ENCODE measurements at regions not wholly inside any gene's neighbourhood (a gene's known extent, or its start where the extent isn't known, plus 50 kb on each side); places are given as distances from the start of the nearest gene placed in this dataset.

DNA sequence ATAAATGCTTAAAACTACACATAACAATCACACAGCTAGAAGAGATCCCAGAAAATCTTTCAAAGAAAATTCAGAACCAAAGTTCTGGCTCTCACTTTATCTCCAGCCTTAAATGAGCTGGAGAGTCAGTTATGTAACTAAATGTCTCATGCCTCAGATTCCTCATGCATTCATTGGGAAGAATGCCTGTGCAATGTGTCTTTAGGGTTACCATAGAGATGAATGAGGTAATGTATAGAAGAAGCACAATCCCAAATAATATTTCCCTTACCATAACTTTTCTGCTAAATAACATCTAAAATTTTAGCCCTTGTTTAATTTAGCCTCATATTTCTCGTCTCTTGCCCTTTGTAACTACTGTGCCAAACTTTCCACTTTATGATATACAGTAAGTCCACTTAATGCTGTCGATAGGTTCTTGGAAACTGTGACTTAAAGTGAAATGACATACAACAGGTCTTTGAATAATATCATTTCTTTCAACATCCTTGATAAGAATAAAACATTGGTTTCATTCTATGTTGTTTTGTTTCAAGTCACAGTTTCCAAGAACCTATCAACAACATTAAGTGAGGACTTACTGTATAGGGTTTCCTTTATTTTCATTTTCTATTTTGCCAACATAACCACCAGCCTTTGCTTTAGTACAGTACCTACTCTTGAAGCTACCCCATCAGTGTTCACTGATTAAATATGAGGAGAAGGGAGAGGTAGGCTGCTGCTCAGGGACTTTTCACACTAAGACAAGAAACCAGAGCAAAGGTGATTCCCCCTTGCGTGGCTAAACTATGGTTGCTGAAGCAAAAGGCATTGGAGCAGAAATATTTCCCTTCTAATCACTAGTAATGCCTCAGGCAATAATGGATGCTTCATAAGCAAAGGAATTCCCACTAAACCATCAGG lies 295.7 kb upstream of the PTGER4 start:
- TF ChIP-seq, protein P1, sequence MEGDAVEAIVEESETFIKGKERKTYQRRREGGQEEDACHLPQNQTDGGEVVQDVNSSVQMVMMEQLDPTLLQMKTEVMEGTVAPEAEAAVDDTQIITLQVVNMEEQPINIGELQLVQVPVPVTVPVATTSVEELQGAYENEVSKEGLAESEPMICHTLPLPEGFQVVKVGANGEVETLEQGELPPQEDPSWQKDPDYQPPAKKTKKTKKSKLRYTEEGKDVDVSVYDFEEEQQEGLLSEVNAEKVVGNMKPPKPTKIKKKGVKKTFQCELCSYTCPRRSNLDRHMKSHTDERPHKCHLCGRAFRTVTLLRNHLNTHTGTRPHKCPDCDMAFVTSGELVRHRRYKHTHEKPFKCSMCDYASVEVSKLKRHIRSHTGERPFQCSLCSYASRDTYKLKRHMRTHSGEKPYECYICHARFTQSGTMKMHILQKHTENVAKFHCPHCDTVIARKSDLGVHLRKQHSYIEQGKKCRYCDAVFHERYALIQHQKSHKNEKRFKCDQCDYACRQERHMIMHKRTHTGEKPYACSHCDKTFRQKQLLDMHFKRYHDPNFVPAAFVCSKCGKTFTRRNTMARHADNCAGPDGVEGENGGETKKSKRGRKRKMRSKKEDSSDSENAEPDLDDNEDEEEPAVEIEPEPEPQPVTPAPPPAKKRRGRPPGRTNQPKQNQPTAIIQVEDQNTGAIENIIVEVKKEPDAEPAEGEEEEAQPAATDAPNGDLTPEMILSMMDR (IDR thresholded peaks at IDR 0.05; ENCODE audit: insufficient read depth, low read length, severe bottlenecking), result no peak
- Histone ChIP-seq H3K36me3 (ENCODE audit: control insufficient read depth, insufficient read depth, low read length) (no peaks in the 10 kb centered on the region), H3K4me3 (ENCODE audit: low read depth, low read length) (no peak overlapping the region), H3K27me3 (ENCODE audit: control insufficient read depth, insufficient read depth, low read length) (no peaks in the 10 kb centered on the region)
- FAIRE-seq (no peak), DNase-seq (ENCODE audit: low read depth) (peak; percentile 91)

DNA sequence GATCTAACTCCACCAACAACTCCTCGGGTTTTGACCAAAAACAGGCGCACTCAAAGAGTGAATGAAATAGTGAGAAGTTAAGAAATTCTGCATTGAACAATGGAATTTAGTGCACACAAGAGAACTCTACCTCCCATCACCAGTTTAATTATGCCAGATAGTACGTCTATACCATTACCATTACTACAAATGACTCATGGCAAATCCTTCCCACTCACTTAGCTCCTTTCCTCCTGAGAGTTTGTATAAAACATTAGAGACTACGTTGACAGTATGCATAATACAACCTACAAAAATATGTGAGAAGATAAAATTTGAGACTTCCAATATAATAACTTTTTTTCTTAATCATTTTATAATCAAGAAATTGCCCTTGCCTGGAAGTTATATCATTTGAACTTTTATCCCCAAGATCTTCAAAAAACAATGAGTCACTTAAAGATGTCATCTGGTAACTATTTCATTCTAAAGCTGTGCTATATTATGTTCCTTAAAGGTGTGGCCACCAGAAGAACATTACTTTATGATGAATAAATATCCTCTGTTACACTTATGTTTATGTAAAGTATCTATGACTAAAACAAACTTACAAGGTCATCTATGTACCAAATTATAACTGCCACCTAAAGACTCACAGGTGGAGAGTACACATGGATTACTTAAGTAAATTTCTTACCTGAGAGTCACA lies 297.9 kb upstream of the PTGER4 start:
- Histone ChIP-seq H3K4me3 (ENCODE audit: low read depth, low read length) (no peak overlapping the region), H3K27me3 (ENCODE audit: control insufficient read depth, insufficient read depth, low read length) (no peaks in the 10 kb centered on the region), H3K36me3 (ENCODE audit: control insufficient read depth, insufficient read depth, low read length) (no peaks in the 10 kb centered on the region)
- DNase-seq (ENCODE audit: low read depth) (peak; percentile 98), FAIRE-seq (no peak)
- TF ChIP-seq, protein P1 (IDR thresholded peaks at IDR 0.05; ENCODE audit: insufficient read depth, low read length, severe bottlenecking), result no peak

DNA sequence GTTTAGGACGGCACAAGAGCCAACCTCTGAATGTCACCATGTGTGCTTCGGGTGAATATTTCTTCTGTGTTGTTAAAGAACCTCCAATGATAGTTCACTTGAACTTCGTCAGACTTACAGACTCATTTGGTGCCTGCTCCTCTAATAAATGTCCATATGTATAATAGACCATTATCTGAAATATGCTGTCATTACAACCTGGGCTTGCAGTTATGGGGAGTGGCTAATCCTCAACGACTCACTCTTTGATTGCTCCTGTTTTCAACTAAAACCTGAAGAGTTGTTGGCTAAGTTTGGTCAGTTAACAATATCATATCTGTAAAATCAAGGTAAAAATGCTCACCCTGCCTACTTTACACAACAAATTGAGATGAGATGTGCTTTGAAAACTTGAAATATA lies 298.7 kb upstream of the PTGER4 start:
- no peaks in the 10 kb centered on the region for H3K27me3 ChIP-seq (ENCODE audit: control insufficient read depth, insufficient read depth, low read length)
- FAIRE-seq (peak; percentile 32), DNase-seq (ENCODE audit: low read depth) (peak; percentile 38)
- H3K36me3 ChIP-seq (ENCODE audit: control insufficient read depth, insufficient read depth, low read length), result no peaks in the 10 kb centered on the region
- TF ChIP-seq, protein P1 (IDR thresholded peaks at IDR 0.05; ENCODE audit: insufficient read depth, low read length, severe bottlenecking), result no peak
- no peak overlapping the region for H3K4me3 ChIP-seq (ENCODE audit: low read depth, low read length)

DNA sequence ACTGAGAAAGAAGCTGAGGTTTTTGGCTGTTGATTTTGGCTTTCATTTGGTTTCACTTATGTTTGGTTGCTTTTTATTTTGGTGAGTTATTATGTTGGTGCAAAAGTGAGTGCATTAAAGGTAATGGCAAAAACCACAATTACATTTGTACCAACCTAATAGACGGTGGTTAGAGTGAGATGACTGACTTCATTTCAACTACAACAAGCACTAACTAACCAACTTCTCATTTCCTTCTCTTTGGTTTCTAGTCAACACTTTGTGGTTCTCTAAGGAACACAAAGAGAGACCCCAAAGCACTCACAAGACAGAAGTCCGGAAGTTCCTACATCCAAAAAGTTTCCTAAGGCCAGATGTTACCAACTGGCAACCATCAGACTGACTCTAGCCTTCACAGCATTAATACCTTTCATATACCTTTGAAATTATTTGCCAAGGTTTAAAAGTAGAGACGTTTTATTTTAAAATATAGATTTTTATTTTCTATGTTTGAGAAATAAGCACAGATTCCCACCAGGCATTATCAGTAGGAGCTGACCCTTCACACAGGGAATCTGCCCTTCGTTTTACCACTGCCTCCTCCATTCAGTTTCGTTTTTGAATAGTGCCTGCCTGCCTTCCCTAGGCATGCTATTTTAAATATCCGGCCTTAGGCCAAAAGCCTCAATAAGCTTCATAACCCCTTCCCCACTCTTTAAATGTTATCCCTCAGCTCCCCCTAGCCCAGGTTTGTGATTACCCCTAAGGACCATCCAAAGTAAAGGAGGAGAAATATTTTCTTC lies 301.1 kb upstream of the PTGER4 start:
- FAIRE-seq (no peak), DNase-seq (ENCODE audit: low read depth) (no peak)
- no peaks in the 10 kb centered on the region for H3K36me3 ChIP-seq (ENCODE audit: control insufficient read depth, insufficient read depth, low read length)
- H3K4me3 ChIP-seq (ENCODE audit: low read depth, low read length), result no peak overlapping the region
- H3K27me3 ChIP-seq (ENCODE audit: control insufficient read depth, insufficient read depth, low read length), result no peaks in the 10 kb centered on the region
- TF ChIP-seq, protein P1 (IDR thresholded peaks at IDR 0.05; ENCODE audit: insufficient read depth, low read length, severe bottlenecking), result no peak

DNA sequence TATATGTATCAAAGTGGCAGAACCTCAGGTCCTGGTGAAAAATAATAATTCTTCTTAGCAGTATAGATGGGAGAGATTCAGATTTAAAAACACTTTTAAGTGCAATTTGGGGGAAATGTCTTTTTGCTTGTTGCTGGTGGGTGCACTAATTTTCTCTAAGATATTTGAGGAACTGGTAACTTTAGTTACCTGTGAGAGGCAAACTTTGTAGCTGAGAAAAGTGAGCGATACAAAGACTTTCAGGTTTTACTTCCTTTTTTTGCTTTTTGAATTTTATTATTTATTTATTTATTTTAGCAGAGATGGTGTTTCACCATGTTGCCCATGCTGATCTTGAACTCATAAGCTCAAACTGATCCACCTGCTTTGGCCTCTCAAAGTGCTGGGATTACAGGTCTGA lies 303.1 kb upstream of the PTGER4 start:
- Histone ChIP-seq H3K4me3 (ENCODE audit: low read depth, low read length) (no peak overlapping the region), H3K36me3 (ENCODE audit: control insufficient read depth, insufficient read depth, low read length) (no peaks in the 10 kb centered on the region), H3K27me3 (ENCODE audit: control insufficient read depth, insufficient read depth, low read length) (no peaks in the 10 kb centered on the region)
- TF ChIP-seq, protein P1 (IDR thresholded peaks at IDR 0.05; ENCODE audit: insufficient read depth, low read length, severe bottlenecking), result no peak
- FAIRE-seq (no peak), DNase-seq (ENCODE audit: low read depth) (no peak)

All from bronchial epithelial cell (primary cell).